B cell (primary cell): ENCODE measurements at regions not wholly inside any gene's neighbourhood (a gene's known extent, or its start where the extent isn't known, plus 50 kb on each side); places are given as distances from the start of the nearest gene placed in this dataset.

Experiments used
- ATAC-seq: fragments of 200-7000 bp; cut with Tn5 transposase; one replicate; pipeline ENCODE4 v1.10.0; 2021; ENCODE audit warnings: low read depth, mild to moderate bottlenecking, moderate number of reproducible peaks, moderate library complexity
- CTCF ChIA-PET: fragments of 350-600 bp; sonication (Branson Sonifier 250); formaldehyde crosslinking; loops from one replicate; lab custom pipeline; 2021; ENCODE audit warnings: antibody characterized with exemption, inconsistent platforms; lab: Charles Lee
- POLR2A ChIA-PET: fragments of 350-600 bp; sonication (Branson Sonifier 250); formaldehyde crosslinking; loops from one replicate; lab custom pipeline; 2021; ENCODE audit warnings: antibody characterized with exemption; lab: Charles Lee
- DNase-seq: peaks from one replicate; pipeline ENCODE4 v3.0.0; 2013
- H2AFZ ChIP-seq: 2 replicates; pipeline ENCODE4 v1.6.1; 2012; ENCODE audit warnings: mild to moderate bottlenecking, low read depth, low read length; ENCODE audit not compliant: insufficient read depth, poor library complexity, severe bottlenecking
- H3K27ac ChIP-seq, 2 donors: 1 replicate in 1 of 2; 2 replicates in 1 of 2; pipeline ENCODE4 v1.5.1; 2012 to 2013; ENCODE audit warnings: low read length in 2 of 2, mild to moderate bottlenecking in 2 of 2, moderate library complexity in 1 of 2
- H3K27me3 ChIP-seq, 4 experiments: fragments of 200-600 bp in 1 of 4; sonication (generic) in 1 of 4; replicated peaks in 1 of 4; 1 replicate in 2 of 4; 2 replicates in 2 of 4; pipeline versions ENCODE4 v1.6.1 to v1.7.0; 2013 to 2016; ENCODE audit warnings: low read length in 3 of 4, mild to moderate bottlenecking in 2 of 4, mixed read lengths in 1 of 4, moderate library complexity in 1 of 4; ENCODE audit not compliant: insufficient read depth in 4 of 4, control insufficient read depth in 3 of 4; ENCODE audit errors: control extremely low read depth in 1 of 4
- H3K36me3 ChIP-seq, 2 experiments: replicated peaks in 1 of 2; 1 replicate in 1 of 2; 2 replicates in 1 of 2; pipeline versions ENCODE4 v1.6.1 to v1.7.1; 2013; ENCODE audit warnings: low read length in 1 of 2; ENCODE audit not compliant: insufficient read depth in 2 of 2, control insufficient read depth in 1 of 2; ENCODE audit errors: control extremely low read depth in 1 of 2, extremely low read depth in 1 of 2
- H3K4me1 ChIP-seq, 2 donors: fragments of 200-600 bp in 1 of 2; sonication (generic) in 1 of 2; 1 replicate in 1 of 2; 2 replicates in 1 of 2; pipeline versions ENCODE4 v1.5.1 to v1.6.1; 2013 to 2017; ENCODE audit warnings: low read length in 2 of 2; ENCODE audit not compliant: control insufficient read depth in 2 of 2, insufficient read depth in 2 of 2
- H3K4me2 ChIP-seq: replicated peaks from 2 replicates; pipeline ENCODE3; 2012; ENCODE audit warnings: mild to moderate bottlenecking, low read depth, low read length; ENCODE audit not compliant: poor library complexity, severe bottlenecking
- H3K4me3 ChIP-seq, 5 experiments: fragments of 200-600 bp in 1 of 5; sonication (generic) in 1 of 5; 1 replicate in 3 of 5; 2 replicates in 2 of 5; pipeline versions ENCODE4 v1.5.1 to v1.7.0; 2011 to 2016; ENCODE audit warnings: low read length in 4 of 5, mild to moderate bottlenecking in 4 of 5, low read depth in 2 of 5, control low read depth in 1 of 5, moderate library complexity in 1 of 5; ENCODE audit not compliant: insufficient read depth in 1 of 5; ENCODE audit errors: control extremely low read depth in 1 of 5, extremely low read depth in 1 of 5
- H3K79me2 ChIP-seq: fragments of 200-600 bp; sonication (generic); one replicate; pipeline ENCODE4 v1.6.0; 2016; ENCODE audit warnings: low read length; ENCODE audit not compliant: control insufficient read depth, insufficient read depth
- H3K9ac ChIP-seq: fragments of 200-600 bp; sonication (generic); 2 replicates; pipeline ENCODE4 v1.6.1; 2017; ENCODE audit warnings: mild to moderate bottlenecking, low read length, moderate library complexity
- H3K9me3 ChIP-seq, 3 donors: one replicate each; pipeline versions ENCODE4 v1.6.1 to v1.7.1; 2013; ENCODE audit warnings: low read length in 2 of 3; ENCODE audit not compliant: control insufficient read depth in 2 of 3, insufficient read depth in 1 of 3; ENCODE audit errors: control extremely low read depth in 1 of 3
- H4K20me1 ChIP-seq: 2 replicates; pipeline ENCODE4 v1.6.0; 2012; ENCODE audit warnings: mild to moderate bottlenecking, low read length; ENCODE audit not compliant: insufficient read depth, control insufficient read depth, poor library complexity, severe bottlenecking
- H3K27ac Mint-ChIP-seq: one replicate; pipeline ENCODE4 v1.8.0; 2021; ENCODE audit warnings: mixed read lengths
- H3K27me3 Mint-ChIP-seq: one replicate; pipeline ENCODE4 v1.8.0; 2021; ENCODE audit warnings: mixed read lengths
- H3K4me1 Mint-ChIP-seq: one replicate; pipeline ENCODE4 v1.8.0; 2021; ENCODE audit warnings: mixed read lengths
- H3K4me3 Mint-ChIP-seq: one replicate; pipeline ENCODE4 v1.8.0; 2021; ENCODE audit warnings: mixed read lengths
- H3K9me3 Mint-ChIP-seq: one replicate; pipeline ENCODE4 v1.8.0; 2022; ENCODE audit warnings: mixed read lengths; ENCODE audit not compliant: insufficient read depth
- EZH2 ChIP-seq: IDR thresholded peaks from 2 replicates; pipeline ENCODE4 v1.6.1; 2012; ENCODE audit warnings: borderline replicate concordance, low read depth, mild to moderate bottlenecking, moderate library complexity, low read length; ENCODE audit not compliant: insufficient read depth, poor library complexity, severe bottlenecking
- WGBS: methylation state at CpG from one replicate; pipeline ENCODE4 v1.1.5; 2013; ENCODE audit warnings: missing lambda C conversion rate; ENCODE audit not compliant: insufficient coverage; 5-methylcytosine and 5-hydroxymethylcytosine counted together
- intact Hi-C: fragments of 100-400 bp; cut with micrococcal nuclease; formaldehyde crosslinking; loops from one replicate; pipeline ENCODE4 v1.10.0; 2022
- TF ChIP-seq, protein P1 (sequence below): fragments of 200-600 bp; IDR thresholded peaks from one replicate; pipeline ENCODE4 v1.8.0; 2022; ENCODE audit warnings: antibody characterized with exemption, mild to moderate bottlenecking

DNA sequence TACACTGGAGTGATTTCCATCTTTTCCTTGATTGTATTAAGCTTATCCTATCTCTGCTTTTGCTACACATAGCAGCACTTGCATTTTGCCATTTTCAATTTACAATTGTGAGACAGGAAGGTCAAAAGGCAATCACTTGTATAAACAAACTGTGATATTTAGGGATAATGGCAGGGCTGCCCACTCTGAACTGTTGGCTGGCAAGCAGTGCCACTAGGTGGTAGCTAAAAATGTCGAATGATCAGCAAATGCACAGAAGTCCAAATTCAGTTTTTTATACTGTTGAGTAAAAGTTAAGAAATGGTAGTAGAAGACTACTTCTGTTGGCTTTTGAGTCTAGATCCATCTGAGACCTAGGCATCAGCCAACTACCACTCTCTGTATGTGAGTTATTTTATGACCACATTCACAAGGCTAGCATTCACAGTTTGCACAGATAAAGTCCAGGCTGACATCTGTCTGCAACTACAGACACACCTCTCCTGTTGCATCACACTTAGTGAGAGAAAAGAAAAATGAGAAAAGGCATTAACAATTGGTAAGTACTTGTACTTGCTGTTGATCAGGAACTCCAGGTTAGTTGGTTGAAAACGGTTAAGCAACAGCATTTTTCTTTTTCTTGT, 108.8 kb upstream of the ASTN2 start:
- no peaks in the 10 kb centered on the region for H3K4me1 ChIP-seq
- no peaks in the 10 kb centered on the region for H3K79me2 ChIP-seq
- ChIA-PET POLR2A (no interaction called here), CTCF (no interaction called here)
- ATAC-seq (no peak), DNase-seq (no peak)
- no peaks in the 10 kb centered on the region for H4K20me1 ChIP-seq
- H3K9me3 Mint-ChIP-seq: no peaks in the 10 kb centered on the region
- no peak overlapping the region for H2AFZ ChIP-seq
- no peak overlapping the region for H3K4me3 ChIP-seq
- no peak overlapping the region for H3K27ac Mint-ChIP-seq
- H3K27ac ChIP-seq: no peak overlapping the region
- H3K4me2 ChIP-seq: no peak overlapping the region
- no peaks in the 10 kb centered on the region for H3K4me1 Mint-ChIP-seq
- no peaks in the 10 kb centered on the region for H3K9me3 ChIP-seq
- H3K27me3 ChIP-seq: no peaks in the 10 kb centered on the region
- intact Hi-C loops: no loop called here
- H3K27me3 Mint-ChIP-seq: no peaks in the 10 kb centered on the region
- 38% methylated on average over 1 of the region's 2 CpGs for WGBS
- H3K9ac ChIP-seq: no peak overlapping the region
- TF ChIP-seq, protein P1, sequence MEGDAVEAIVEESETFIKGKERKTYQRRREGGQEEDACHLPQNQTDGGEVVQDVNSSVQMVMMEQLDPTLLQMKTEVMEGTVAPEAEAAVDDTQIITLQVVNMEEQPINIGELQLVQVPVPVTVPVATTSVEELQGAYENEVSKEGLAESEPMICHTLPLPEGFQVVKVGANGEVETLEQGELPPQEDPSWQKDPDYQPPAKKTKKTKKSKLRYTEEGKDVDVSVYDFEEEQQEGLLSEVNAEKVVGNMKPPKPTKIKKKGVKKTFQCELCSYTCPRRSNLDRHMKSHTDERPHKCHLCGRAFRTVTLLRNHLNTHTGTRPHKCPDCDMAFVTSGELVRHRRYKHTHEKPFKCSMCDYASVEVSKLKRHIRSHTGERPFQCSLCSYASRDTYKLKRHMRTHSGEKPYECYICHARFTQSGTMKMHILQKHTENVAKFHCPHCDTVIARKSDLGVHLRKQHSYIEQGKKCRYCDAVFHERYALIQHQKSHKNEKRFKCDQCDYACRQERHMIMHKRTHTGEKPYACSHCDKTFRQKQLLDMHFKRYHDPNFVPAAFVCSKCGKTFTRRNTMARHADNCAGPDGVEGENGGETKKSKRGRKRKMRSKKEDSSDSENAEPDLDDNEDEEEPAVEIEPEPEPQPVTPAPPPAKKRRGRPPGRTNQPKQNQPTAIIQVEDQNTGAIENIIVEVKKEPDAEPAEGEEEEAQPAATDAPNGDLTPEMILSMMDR: no peak
- TF ChIP-seq EZH2: no peak
- no peaks in the 10 kb centered on the region for H3K36me3 ChIP-seq
- H3K4me3 Mint-ChIP-seq: no peak overlapping the region

DNA sequence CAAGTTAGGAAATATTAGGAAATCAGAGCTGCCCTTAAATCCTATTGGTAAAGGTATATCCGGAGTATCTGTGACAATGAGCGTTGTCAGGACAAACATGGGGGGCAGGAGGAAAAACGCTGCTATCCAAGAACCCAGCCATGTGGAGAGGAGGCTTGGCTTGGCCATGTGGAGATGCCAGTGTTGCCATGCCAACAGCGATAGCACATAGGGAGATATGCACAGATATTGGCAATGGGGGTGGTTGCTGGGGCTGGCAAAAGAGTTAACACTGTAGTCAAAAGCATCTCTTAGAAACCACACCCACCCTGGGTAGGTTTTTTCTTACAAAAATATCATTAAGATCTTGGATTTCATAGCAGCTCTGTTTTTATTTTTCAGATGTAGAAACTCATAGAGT, 106.4 kb upstream of the ASTN2 start:
- Histone ChIP-seq H3K27me3 (no peaks in the 10 kb centered on the region), H2AFZ (no peak overlapping the region), H3K9me3 (no peaks in the 10 kb centered on the region), H3K4me1 (no peaks in the 10 kb centered on the region), H3K9ac (no peak overlapping the region), H3K4me3 (no peak overlapping the region), H3K27ac (no peak overlapping the region), H4K20me1 (no peaks in the 10 kb centered on the region), H3K4me2 (no peak overlapping the region), H3K36me3 (no peaks in the 10 kb centered on the region), H3K79me2 (no peaks in the 10 kb centered on the region)
- ATAC-seq: no peak
- intact Hi-C loops: no loop called here
- TF ChIP-seq EZH2: no peak
- TF ChIP-seq, protein P1: no peak
- Mint-ChIP-seq H3K9me3 (no peaks in the 10 kb centered on the region), H3K4me1 (no peaks in the 10 kb centered on the region), H3K4me3 (no peak overlapping the region), H3K27me3 (no peaks in the 10 kb centered on the region), H3K27ac (no peak overlapping the region)
- no peak for DNase-seq
- CTCF ChIA-PET: no interaction called here
- POLR2A ChIA-PET: no interaction called here
- 86% methylated on average over 4 of the region's 4 CpGs for WGBS
